GM12878 (cell line): ENCODE measurements at regions not wholly inside any gene's neighbourhood (a gene's known extent, or its start where the extent isn't known, plus 50 kb on each side); places are given as distances from the start of the nearest gene placed in this dataset.

Experiments used
- ATAC-seq: fragments of 200-7000 bp; cut with Tn5 transposase; 3 replicates; pipeline ENCODE4 v1.9.1; 2020; ENCODE audit warnings: mild to moderate bottlenecking, moderate library complexity
- BruUV-seq: library from RNA; stranded (reverse); fragments of 400-500 nt; replicated peaks from 2 replicates; lab custom pipeline; 2021; lab: Mats Ljungman, UMichigan
- CTCF ChIA-PET: fragments of 300-600 bp; sonication (Branson Sonifier 250); formaldehyde crosslinking; extraction: SDS; loops from one replicate; lab custom pipeline; 2021; ENCODE audit warnings: inconsistent platforms; lab: Yijun Ruan, JAX
- POLR2A ChIA-PET: fragments of 350-600 bp; formaldehyde crosslinking; extraction: SDS; loops from one replicate; lab custom pipeline; 2021; ENCODE audit warnings: inconsistent platforms; lab: Charles Lee
- RAD21 ChIA-PET: fragments of 300-600 bp; sonication (Branson Sonifier 250); formaldehyde crosslinking; loops from one replicate; lab custom pipeline; 2023; ENCODE audit warnings: antibody characterized with exemption; ENCODE audit not compliant: unreplicated experiment; lab: Charles Lee
- SMC1A ChIA-PET: fragments of 300-600 bp; sonication (Branson Sonifier 250); formaldehyde crosslinking; loops from one replicate; lab custom pipeline; 2023; ENCODE audit not compliant: unreplicated experiment, uncharacterized antibody; lab: Charles Lee
- DNase-seq: peaks from one replicate; pipeline ENCODE4 v3.0.0-alpha.2; 2011; ENCODE audit warnings: low read depth, low spot score
- FAIRE-seq: peaks from 3 replicates; lab custom pipeline; 2011; peaks lifted over from hg19 to GRCh38; lab: Jason Lieb, UNC
- H2AFZ ChIP-seq: 2 replicates; pipeline ENCODE4 v1.6.0; 2011; ENCODE audit warnings: low read depth, low read length, control low read depth; ENCODE audit not compliant: control insufficient read depth
- H3K27ac ChIP-seq: 2 replicates; pipeline ENCODE4 v1.5.1; 2011; ENCODE audit warnings: control low read depth; ENCODE audit not compliant: control insufficient read depth, insufficient read depth
- H3K27me3 ChIP-seq, 2 experiments: replicated peaks in 1 of 2; 2 replicates each; pipeline versions ENCODE4 v1.6.0 to v1.6.1; 2011; ENCODE audit warnings: low read length in 1 of 2; ENCODE audit not compliant: control insufficient read depth in 2 of 2, insufficient read depth in 2 of 2
- H3K36me3 ChIP-seq, 2 experiments: 2 replicates each; pipeline ENCODE4 v1.5.1; 2011; ENCODE audit warnings: low read length in 1 of 2; ENCODE audit not compliant: control insufficient read depth in 2 of 2, insufficient read depth in 2 of 2
- H3K4me1 ChIP-seq: 2 replicates; pipeline ENCODE4 v1.6.1; 2011; ENCODE audit warnings: mild to moderate bottlenecking, low read length, moderate library complexity, mixed read lengths; ENCODE audit not compliant: control insufficient read depth, insufficient read depth
- H3K4me2 ChIP-seq: 2 replicates; pipeline ENCODE4 v1.6.0; 2011; ENCODE audit warnings: control low read depth; ENCODE audit not compliant: control insufficient read depth, insufficient read depth
- H3K4me3 ChIP-seq: fragments of 200-600 bp; sonication (generic); 2 replicates; pipeline ENCODE4 v1.5.1; 2016
- H3K79me2 ChIP-seq: 2 replicates; pipeline ENCODE4 v1.6.0; 2011; ENCODE audit warnings: low read length; ENCODE audit not compliant: control insufficient read depth, insufficient read depth
- H3K9ac ChIP-seq: 2 replicates; pipeline ENCODE4 v1.8.0; 2011; ENCODE audit warnings: low read length, control low read depth, mixed read lengths; ENCODE audit not compliant: control insufficient read depth, insufficient read depth
- H3K9me3 ChIP-seq: replicated peaks from 3 replicates; pipeline ENCODE4 v1.5.1; 2011; ENCODE audit warnings: mild to moderate bottlenecking, low read length; ENCODE audit not compliant: control insufficient read depth, insufficient read depth
- H4K20me1 ChIP-seq: 2 replicates; pipeline ENCODE4 v1.6.0; 2011; ENCODE audit not compliant: control insufficient read depth, insufficient read depth
- CHD2 ChIP-seq: IDR thresholded peaks from 2 replicates; pipeline ENCODE4 v1.6.1; 2011; ENCODE audit warnings: low read depth, low read length, improper control_type of control experiment, borderline replicate concordance
- CHD4 ChIP-seq: fragments of 200-600 bp; sonication (generic); IDR thresholded peaks from 2 replicates; pipeline ENCODE4 v1.6.1; 2016; ENCODE audit warnings: mild to moderate bottlenecking
- IKZF1 ChIP-seq: fragments of 450-650 bp; conservative IDR thresholded peaks from 2 replicates; pipeline ENCODE4 v1.6.1; 2017; ENCODE audit warnings: antibody characterized with exemption, mild to moderate bottlenecking
- MXI1 ChIP-seq: fragments of 150-350 bp; IDR thresholded peaks from 2 replicates; pipeline ENCODE4 v1.6.1; 2011; ENCODE audit warnings: low read depth, mild to moderate bottlenecking, inconsistent platforms, low read length, improper control_type of control experiment
- NR2C1 ChIP-seq: fragments of 450-650 bp; IDR thresholded peaks from 2 replicates; pipeline ENCODE4 v1.6.1; 2017; ENCODE audit warnings: antibody characterized with exemption, mild to moderate bottlenecking, moderate library complexity
- NR2C2 ChIP-seq: IDR thresholded peaks from 2 replicates; pipeline ENCODE4 v1.6.1; 2011; ENCODE audit warnings: borderline replicate concordance, low read depth; ENCODE audit not compliant: control insufficient read depth, insufficient read length
- PBX3 ChIP-seq: IDR thresholded peaks from 2 replicates; pipeline ENCODE4 v1.6.1; 2011; ENCODE audit warnings: mild to moderate bottlenecking, low read depth, low read length, moderate library complexity; ENCODE audit not compliant: insufficient replicate concordance
- SP1 ChIP-seq: IDR thresholded peaks from one replicate; pipeline ENCODE4 v1.6.1; 2011; ENCODE audit warnings: low read depth, low read length
- SREBF1 ChIP-seq: IDR thresholded peaks from 2 replicates; pipeline ENCODE4 v1.6.1; 2012; ENCODE audit warnings: mild to moderate bottlenecking, low read length
- STAT1 ChIP-seq: fragments of 450-650 bp; conservative IDR thresholded peaks from 2 replicates; pipeline ENCODE4 v1.6.1; 2014; ENCODE audit warnings: antibody characterized with exemption, mild to moderate bottlenecking
- TCF7 ChIP-seq: IDR thresholded peaks from 2 replicates; pipeline ENCODE4 v1.6.1; 2014; ENCODE audit warnings: antibody characterized with exemption, borderline replicate concordance
- ZNF384 ChIP-seq: IDR thresholded peaks from 2 replicates; pipeline ENCODE4 v1.6.1; 2012; ENCODE audit warnings: low read depth, mild to moderate bottlenecking, low read length, improper control_type of control experiment, borderline replicate concordance
- ZNF687 ChIP-seq: fragments of 450-650 bp; IDR thresholded peaks from 2 replicates; pipeline ENCODE4 v1.6.1; 2017; ENCODE audit warnings: mild to moderate bottlenecking, moderate library complexity
- ZZZ3 ChIP-seq: IDR thresholded peaks from 2 replicates; pipeline ENCODE4 v1.6.1; 2011; ENCODE audit warnings: low read depth; ENCODE audit not compliant: control insufficient read depth, insufficient read length
- WGBS: methylation state at CpG from one replicate; pipeline ENCODE4 v1.1.6; 2016; ENCODE audit warnings: low lambda C conversion rate; ENCODE audit not compliant: insufficient replicate concordance, insufficient coverage; ENCODE audit errors: missing lambda C conversion rate; 5-methylcytosine and 5-hydroxymethylcytosine counted together
- in situ Hi-C: fragments of 300-500 bp; cut with MboI; formaldehyde crosslinking; loops from 9 replicates; pipeline ENCODE4 v1.14.3; 2018; ENCODE audit warnings: mixed read lengths
- intact Hi-C: fragments of 100-400 bp; cut with micrococcal nuclease; formaldehyde crosslinking; loops from one replicate; pipeline ENCODE4 v1.14.2; 2022; ENCODE audit not compliant: unreplicated experiment

- TF ChIP-seq ZNF687 (no peak), ZZZ3 (no peak), CHD4 (no peak), SP1 (no peak), PBX3 (no peak)
Measured at GRCh38 chr10:20417791-20418190, 479.3 kb downstream of the NEBL start (continued).

GRCh38 chr10:20415684-20416083, 481.4 kb downstream of the NEBL start:
- in situ Hi-C loops (no loop called here), intact Hi-C loops (no loop called here)
- ChIA-PET SMC1A (no interaction called here), POLR2A (interaction anchor here (0.6 kb wide), 1 partner anchor 20 kb away, joined by 3 read pairs; no protein-coding TSS in a partner anchor), CTCF (no interaction called here), RAD21 (no interaction called here)
- no peaks in the 10 kb centered on the region for H3K79me2 ChIP-seq
- WGBS = 24% methylated on average over 1 of the region's 2 CpGs
- no peak overlapping the region for H3K9ac ChIP-seq
- no peak overlapping the region for H3K27ac ChIP-seq
- ATAC-seq = no peak
- TF ChIP-seq SP1 (no peak), SREBF1 (no peak), NR2C2 (no peak), TCF7 (no peak), MXI1 (no peak), NR2C1 (no peak), CHD2 (no peak), STAT1 (no peak), ZNF384 (no peak), IKZF1 (no peak)
- H3K4me1 ChIP-seq = no peaks in the 10 kb centered on the region
- no peak for DNase-seq
- H2AFZ ChIP-seq = no peak overlapping the region
- BruUV-seq = no TSS peak
- no peak overlapping the region for H3K4me3 ChIP-seq
- H3K9me3 ChIP-seq = no peaks in the 10 kb centered on the region
- no peaks in the 10 kb centered on the region for H4K20me1 ChIP-seq
- H3K4me2 ChIP-seq = no peak overlapping the region
- no peaks in the 10 kb centered on the region for H3K27me3 ChIP-seq
- H3K36me3 ChIP-seq = no peaks in the 10 kb centered on the region
- no peak for FAIRE-seq
